Peyer's patch (tissue), 4 donors: ENCODE measurements at regions not wholly inside any gene's neighbourhood (a gene's known extent, or its start where the extent isn't known, plus 50 kb on each side); places are given as distances from the start of the nearest gene placed in this dataset.

ENCODE experiments used
- POLR2A ChIP-seq, 2 donors: fragments of 450-650 bp; IDR thresholded peaks; one replicate each; pipeline ENCODE4 v1.5.1; 2017; ENCODE audit warnings: antibody characterized with exemption in 2 of 2, mild to moderate bottlenecking in 2 of 2, moderate library complexity in 2 of 2
- TF ChIP-seq, protein P1 (sequence below), 6 experiments: fragments of 450-650 bp in 4 of 6; fragments of 200-600 bp in 2 of 6; sonication (generic) in 1 of 6; IDR thresholded peaks; one replicate each; pipeline ENCODE4 v1.5.1; 2017 to 2019; ENCODE audit warnings: antibody characterized with exemption in 6 of 6, mild to moderate bottlenecking in 3 of 6, moderate library complexity in 1 of 6

DNA sequence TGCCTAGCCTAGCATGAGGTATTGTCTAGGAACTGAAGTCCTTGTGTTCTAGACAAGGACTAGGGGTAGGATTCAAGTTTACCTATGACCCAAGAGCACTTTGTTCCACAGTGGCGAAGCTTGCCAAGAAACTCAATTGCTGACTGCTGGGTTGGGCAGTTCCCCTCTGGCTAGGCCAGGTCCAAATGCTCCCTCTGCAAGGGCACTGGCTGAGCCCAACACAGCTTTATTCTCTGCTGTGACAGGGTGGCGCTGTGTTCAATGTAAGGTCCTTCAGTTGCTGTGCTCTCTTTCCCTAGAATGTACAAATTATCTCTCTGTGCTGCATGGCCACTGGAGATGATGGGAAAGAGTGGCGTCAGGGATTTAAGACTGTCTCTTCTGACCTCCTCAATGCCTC lies 950.8 kb downstream of the HACE1 start:
- TF ChIP-seq, protein P1, sequence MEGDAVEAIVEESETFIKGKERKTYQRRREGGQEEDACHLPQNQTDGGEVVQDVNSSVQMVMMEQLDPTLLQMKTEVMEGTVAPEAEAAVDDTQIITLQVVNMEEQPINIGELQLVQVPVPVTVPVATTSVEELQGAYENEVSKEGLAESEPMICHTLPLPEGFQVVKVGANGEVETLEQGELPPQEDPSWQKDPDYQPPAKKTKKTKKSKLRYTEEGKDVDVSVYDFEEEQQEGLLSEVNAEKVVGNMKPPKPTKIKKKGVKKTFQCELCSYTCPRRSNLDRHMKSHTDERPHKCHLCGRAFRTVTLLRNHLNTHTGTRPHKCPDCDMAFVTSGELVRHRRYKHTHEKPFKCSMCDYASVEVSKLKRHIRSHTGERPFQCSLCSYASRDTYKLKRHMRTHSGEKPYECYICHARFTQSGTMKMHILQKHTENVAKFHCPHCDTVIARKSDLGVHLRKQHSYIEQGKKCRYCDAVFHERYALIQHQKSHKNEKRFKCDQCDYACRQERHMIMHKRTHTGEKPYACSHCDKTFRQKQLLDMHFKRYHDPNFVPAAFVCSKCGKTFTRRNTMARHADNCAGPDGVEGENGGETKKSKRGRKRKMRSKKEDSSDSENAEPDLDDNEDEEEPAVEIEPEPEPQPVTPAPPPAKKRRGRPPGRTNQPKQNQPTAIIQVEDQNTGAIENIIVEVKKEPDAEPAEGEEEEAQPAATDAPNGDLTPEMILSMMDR (IDR thresholded peaks at IDR 0.05): no peak
- no peak for TF ChIP-seq POLR2A (IDR thresholded peaks at IDR 0.05)
